Endothelial cell of hepatic sinusoid (primary cell): ENCODE measurements at regions not wholly inside any gene's neighbourhood (a gene's known extent, or its start where the extent isn't known, plus 50 kb on each side); places are given as distances from the start of the nearest gene placed in this dataset.

Experiments
- in situ Hi-C: cut with HindIII; loops from 2 replicates; pipeline ENCODE4 v1.10.0; 2017; ENCODE audit warnings: low sequenced_read_pairs

- in situ Hi-C loops, result no loop called here
Observed at GRCh38 chr4:38230121-38230801, 270.1 kb downstream of the PTTG2 start.

GRCh38 chr4:38230821-38231563, 270.8 kb downstream of the PTTG2 start:
- in situ Hi-C loops, result no loop called here

- in situ Hi-C loops, result no loop called here
Observed at GRCh38 chr4:38231626-38232025, 271.4 kb downstream of the PTTG2 start.

- in situ Hi-C loops, result no loop called here
Observed at GRCh38 chr4:38232741-38233140, 272.5 kb downstream of the PTTG2 start.

- in situ Hi-C loops, result no loop called here
Observed at GRCh38 chr4:38233727-38234480, 273.7 kb downstream of the PTTG2 start.

GRCh38 chr4:38235354-38235753, 275.2 kb downstream of the PTTG2 start:
- in situ Hi-C loops, result no loop called here

GRCh38 chr4:38236003-38236402, 275.8 kb downstream of the PTTG2 start:
- in situ Hi-C loops, result no loop called here

GRCh38 chr4:38236503-38236902, 276.3 kb downstream of the PTTG2 start:
- in situ Hi-C loops, result no loop called here

GRCh38 chr4:38237139-38237538, 276.9 kb downstream of the PTTG2 start:
- in situ Hi-C loops, result no loop called here

- in situ Hi-C loops, result no loop called here
Observed at GRCh38 chr4:38241541-38241940, 281.3 kb downstream of the PTTG2 start.

GRCh38 chr4:38242101-38242500, 281.9 kb downstream of the PTTG2 start:
- in situ Hi-C loops, result no loop called here

GRCh38 chr4:38242822-38243387, 282.7 kb downstream of the PTTG2 start:
- in situ Hi-C loops, result no loop called here

GRCh38 chr4:38243388-38244053, 283.3 kb downstream of the PTTG2 start:
- in situ Hi-C loops, result no loop called here

- in situ Hi-C loops, result no loop called here
Observed at GRCh38 chr4:38254825-38255224, 294.6 kb downstream of the PTTG2 start.

- in situ Hi-C loops, result no loop called here
Observed at GRCh38 chr4:38255572-38255971, 295.4 kb downstream of the PTTG2 start.

GRCh38 chr4:38266616-38267015, 306.4 kb downstream of the PTTG2 start:
- in situ Hi-C loops, result no loop called here

- in situ Hi-C loops, result no loop called here
Observed at GRCh38 chr4:38268108-38268820, 308.1 kb downstream of the PTTG2 start.

GRCh38 chr4:38268837-38269236, 308.6 kb downstream of the PTTG2 start:
- in situ Hi-C loops, result no loop called here

GRCh38 chr4:38273407-38273806, 313.2 kb downstream of the PTTG2 start:
- in situ Hi-C loops, result no loop called here
